Panc1 (cell line): ENCODE measurements at regions not wholly inside any gene's neighbourhood (a gene's known extent, or its start where the extent isn't known, plus 50 kb on each side); places are given as distances from the start of the nearest gene placed in this dataset.

Experiments used
- ATAC-seq: fragments of 200-7000 bp; cut with Tn5 transposase; 2 replicates; pipeline ENCODE4 v1.9.1; 2020; ENCODE audit warnings: mild to moderate bottlenecking, moderate library complexity
- BruUV-seq: library from RNA; stranded (reverse); fragments of 400-500 nt; replicated peaks from 2 replicates; lab custom pipeline; 2021; lab: Mats Ljungman, UMichigan
- CTCF ChIA-PET: fragments of 300-600 bp; sonication (Branson Sonifier 250); formaldehyde crosslinking; loops from one replicate; lab custom pipeline; 2022; ENCODE audit warnings: antibody characterized with exemption; lab: Charles Lee
- POLR2A ChIA-PET: fragments of 300-600 bp; sonication (Branson Sonifier 250); formaldehyde crosslinking; loops from one replicate; lab custom pipeline; 2022; ENCODE audit warnings: antibody characterized with exemption; lab: Charles Lee
- DNase-seq: peaks from one replicate; pipeline ENCODE4 v3.0.0-alpha.2; 2010; ENCODE audit warnings: low read depth, low spot score
- H3K27ac ChIP-seq: 2 replicates; pipeline ENCODE4 v1.5.1; 2011; ENCODE audit warnings: mild to moderate bottlenecking, low read length, inconsistent platforms
- H3K27me3 ChIP-seq: fragments of 200-500 bp; sonication (Bioruptor generic); 2 replicates; pipeline ENCODE4 v1.6.0; 2014; ENCODE audit warnings: low read length, inconsistent platforms; ENCODE audit not compliant: control insufficient read depth, insufficient read depth
- H3K36me3 ChIP-seq: fragments of 200-500 bp; sonication (Bioruptor generic); 2 replicates; pipeline ENCODE4 v1.5.1; 2014; ENCODE audit warnings: inconsistent platforms, mild to moderate bottlenecking, low read length, moderate library complexity; ENCODE audit not compliant: control insufficient read depth, insufficient read depth
- H3K4me1 ChIP-seq: 2 replicates; pipeline ENCODE4 v1.5.1; 2011; ENCODE audit warnings: inconsistent platforms, mild to moderate bottlenecking, low read length, moderate library complexity; ENCODE audit not compliant: control insufficient read depth, insufficient read depth
- H3K4me3 ChIP-seq, 2 experiments: 2 replicates each; pipeline ENCODE4 v1.5.1; 2011 to 2012; ENCODE audit warnings: low read depth in 2 of 2, low read length in 2 of 2, mild to moderate bottlenecking in 2 of 2, inconsistent platforms in 1 of 2, moderate library complexity in 1 of 2
- H3K9me3 ChIP-seq: fragments of 200-500 bp; sonication (Bioruptor generic); 2 replicates; pipeline ENCODE4 v1.5.1; 2014; ENCODE audit warnings: low read depth, mild to moderate bottlenecking, inconsistent platforms, low read length, moderate library complexity; ENCODE audit not compliant: control insufficient read depth, insufficient read depth
- CTCF ChIP-seq: fragments of 450-650 bp; IDR thresholded peaks from 2 replicates; pipeline ENCODE4 v1.5.1; 2017; ENCODE audit warnings: mild to moderate bottlenecking
- POLR2AphosphoS5 ChIP-seq: IDR thresholded peaks from 2 replicates; pipeline ENCODE4 v1.6.1; 2012; ENCODE audit warnings: mild to moderate bottlenecking, low read depth, low read length, moderate library complexity
- REST ChIP-seq, 2 experiments: IDR thresholded peaks; 2 replicates each; pipeline ENCODE4 v1.6.1; 2011 to 2012; ENCODE audit warnings: low read depth in 2 of 2, control low read depth in 1 of 2, low read length in 1 of 2, mild to moderate bottlenecking in 1 of 2, moderate library complexity in 1 of 2; ENCODE audit not compliant: insufficient read depth in 1 of 2
- SIN3A ChIP-seq: IDR thresholded peaks from 2 replicates; pipeline ENCODE4 v1.6.1; 2012; ENCODE audit warnings: low read depth, mild to moderate bottlenecking, low read length, moderate library complexity, borderline replicate concordance; ENCODE audit not compliant: insufficient read depth
- in situ Hi-C: cut with HindIII; loops from 2 replicates; pipeline ENCODE4 v1.10.0; 2016; ENCODE audit warnings: low sequenced_read_pairs, low pct_unique_long_range_greater_than_20kb
- intact Hi-C: fragments of 100-400 bp; cut with micrococcal nuclease; formaldehyde crosslinking; loops from one replicate; pipeline ENCODE4 v1.10.0; 2022; ENCODE audit not compliant: unreplicated experiment

- H3K9me3 ChIP-seq: no peaks in the 10 kb centered on the region
- no TSS peak for BruUV-seq
- H3K27ac ChIP-seq: no peak overlapping the region
- in situ Hi-C loops (no loop called here), intact Hi-C loops (no loop called here)
- ChIA-PET POLR2A (no interaction called here), CTCF (no interaction called here)
- H3K4me1 ChIP-seq: no peaks in the 10 kb centered on the region
- ATAC-seq (no peak), DNase-seq (no peak)
- no peak overlapping the region for H3K4me3 ChIP-seq
- no peaks in the 10 kb centered on the region for H3K27me3 ChIP-seq
- no peak for TF ChIP-seq SIN3A
- no peaks in the 10 kb centered on the region for H3K36me3 ChIP-seq
These were observed 317.6 kb upstream of the ZNF385D start for GRCh38 chr3:22068619-22069018.

- no peak for ATAC-seq
- intact Hi-C loops (no loop called here), in situ Hi-C loops (no loop called here)
- Histone ChIP-seq H3K9me3 (no peaks in the 10 kb centered on the region), H3K4me1 (no peaks in the 10 kb centered on the region), H3K36me3 (no peaks in the 10 kb centered on the region), H3K27ac (no peak overlapping the region), H3K4me3 (no peak overlapping the region), H3K27me3 (no peaks in the 10 kb centered on the region)
- ChIA-PET POLR2A (no interaction called here), CTCF (no interaction called here)
- no TSS peak for BruUV-seq
- TF ChIP-seq CTCF (no peak), REST (IDR thresholded peaks at IDR 0.05; ENCODE audit: insufficient read depth in 1 of 2, low read depth in 2 of 2, low read length in 1 of 2) (no peak), POLR2AphosphoS5 (no peak)
- DNase-seq: no peak
These were observed 337.2 kb upstream of the ZNF385D start for GRCh38 chr3:22088204-22088603.

GRCh38 chr3:22089284-22089683 lies 338.3 kb upstream of the ZNF385D start:
- no TSS peak for BruUV-seq
- Histone ChIP-seq H3K4me1 (no peaks in the 10 kb centered on the region), H3K9me3 (no peaks in the 10 kb centered on the region), H3K36me3 (no peaks in the 10 kb centered on the region), H3K27me3 (no peaks in the 10 kb centered on the region), H3K4me3 (no peak overlapping the region), H3K27ac (no peak overlapping the region)
- ChIA-PET POLR2A (no interaction called here), CTCF (interaction anchor here (0.6 kb wide), 1 partner anchor 585 kb away, joined by 4 read pairs; no protein-coding TSS in a partner anchor)
- ATAC-seq: no peak
- no peak for DNase-seq
- peak; percentile 49; the same call in 1 of the 2 replicates for TF ChIP-seq CTCF
- no peak for TF ChIP-seq SIN3A
- in situ Hi-C loops: no loop called here
- intact Hi-C loops: no loop called here
